ENCODE measurements at regions not wholly inside any gene's neighbourhood (a gene's known extent, or its start where the extent isn't known, plus 50 kb on each side); places are given as distances from the start of the nearest gene placed in this dataset.

GRCh38 chr12:65598688-65599087 is 225.6 kb upstream of the HMGA2 start:
- DNase-seq = no peak

DNA sequence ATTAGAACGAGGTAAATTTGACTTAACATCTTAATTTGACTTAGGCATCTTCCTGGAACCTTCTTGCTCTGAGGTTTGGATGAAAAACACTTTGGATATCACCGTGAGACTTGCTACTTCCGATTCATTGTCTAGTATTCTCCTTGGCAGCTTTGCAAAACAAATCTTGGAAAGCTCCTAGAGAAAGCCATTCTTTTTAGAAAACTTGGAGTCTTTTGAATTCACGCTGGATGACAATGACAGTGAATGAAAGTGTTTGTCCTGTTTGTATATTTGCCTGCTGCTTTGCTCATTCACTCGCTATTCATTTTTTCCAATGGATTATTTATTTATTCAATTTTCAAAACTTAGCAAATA is 222.1 kb upstream of the HMGA2 start:
- DNase-seq = no peak

DNA sequence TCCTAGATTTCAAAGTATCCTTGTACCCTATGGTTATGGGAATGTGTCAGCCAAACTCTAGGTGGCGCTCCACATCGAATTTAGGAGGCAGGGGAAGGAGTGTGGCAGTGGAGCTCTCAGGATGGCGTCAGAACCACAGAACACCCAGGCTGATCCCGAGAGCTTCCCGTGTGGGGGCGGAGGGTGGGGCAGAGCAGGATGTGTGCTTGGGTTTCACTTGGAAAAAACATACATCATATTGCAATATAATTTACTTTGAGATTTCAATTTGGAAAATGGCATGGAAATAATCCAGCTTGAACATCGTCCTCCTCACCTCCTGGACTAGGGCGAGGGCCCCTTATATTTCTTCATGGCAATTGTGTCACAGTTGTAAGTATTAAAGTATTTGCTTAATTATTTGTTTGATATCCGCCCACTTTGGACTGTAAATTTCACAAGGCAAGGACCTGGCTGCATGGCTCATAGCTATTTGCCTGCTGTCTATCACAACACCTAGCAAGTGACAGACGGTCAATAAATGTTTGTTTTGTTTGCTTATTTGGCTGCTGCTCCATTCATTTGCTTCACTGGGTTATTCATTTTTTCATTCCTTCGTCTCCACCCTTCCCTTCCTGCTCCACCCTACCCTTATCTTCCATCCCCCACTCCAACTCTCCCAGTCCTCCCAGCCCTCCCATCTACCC is 221.5 kb upstream of the HMGA2 start:
- DNase-seq = no peak

DNA sequence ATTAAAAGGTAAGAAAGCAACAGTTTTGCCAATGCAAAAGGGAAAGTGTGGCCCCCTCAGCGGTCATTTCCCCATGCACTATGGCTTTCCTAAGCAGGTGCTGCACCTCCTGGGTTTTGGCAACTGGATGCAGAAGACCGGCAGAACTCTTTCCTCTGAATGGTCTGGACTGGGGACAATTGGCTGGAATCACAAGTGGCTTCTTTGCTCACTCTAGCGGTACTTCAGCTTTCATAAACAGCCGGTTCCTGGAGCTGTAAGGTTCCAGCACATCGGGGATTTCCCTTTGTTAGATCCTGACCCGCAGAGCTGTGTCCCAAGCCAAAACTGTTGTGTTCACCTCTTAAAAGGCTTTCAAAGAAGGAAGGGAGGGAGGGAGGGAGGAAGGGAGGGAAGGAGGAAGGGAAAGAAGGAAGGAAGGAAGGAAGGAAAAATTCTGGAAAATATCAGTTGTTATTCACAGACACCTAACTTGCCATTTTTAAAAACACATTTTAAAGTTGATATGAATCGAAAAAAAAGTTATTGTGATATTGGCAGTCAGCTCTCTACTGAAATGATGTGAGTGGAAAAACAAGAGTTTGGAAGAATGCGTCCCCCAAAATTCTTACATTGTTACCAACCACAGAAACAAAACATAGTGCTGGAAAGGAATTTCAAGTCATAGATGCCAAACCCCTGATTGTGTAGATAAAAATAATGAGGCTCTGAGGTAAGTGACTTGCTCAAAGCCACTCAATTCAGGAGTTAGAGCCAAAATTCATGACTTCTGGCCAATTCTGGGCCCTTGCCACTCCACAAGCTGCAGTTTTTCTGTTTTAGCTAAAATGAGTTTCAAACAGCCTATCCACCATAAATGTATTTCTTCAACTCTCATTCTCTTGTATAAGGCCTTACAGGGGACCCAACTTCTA is 220.6 kb upstream of the HMGA2 start:
- DNase-seq = peak; percentile 8

GRCh38 chr12:65605019-65605418 is 219.3 kb upstream of the HMGA2 start:
- DNase-seq = no peak

DNA sequence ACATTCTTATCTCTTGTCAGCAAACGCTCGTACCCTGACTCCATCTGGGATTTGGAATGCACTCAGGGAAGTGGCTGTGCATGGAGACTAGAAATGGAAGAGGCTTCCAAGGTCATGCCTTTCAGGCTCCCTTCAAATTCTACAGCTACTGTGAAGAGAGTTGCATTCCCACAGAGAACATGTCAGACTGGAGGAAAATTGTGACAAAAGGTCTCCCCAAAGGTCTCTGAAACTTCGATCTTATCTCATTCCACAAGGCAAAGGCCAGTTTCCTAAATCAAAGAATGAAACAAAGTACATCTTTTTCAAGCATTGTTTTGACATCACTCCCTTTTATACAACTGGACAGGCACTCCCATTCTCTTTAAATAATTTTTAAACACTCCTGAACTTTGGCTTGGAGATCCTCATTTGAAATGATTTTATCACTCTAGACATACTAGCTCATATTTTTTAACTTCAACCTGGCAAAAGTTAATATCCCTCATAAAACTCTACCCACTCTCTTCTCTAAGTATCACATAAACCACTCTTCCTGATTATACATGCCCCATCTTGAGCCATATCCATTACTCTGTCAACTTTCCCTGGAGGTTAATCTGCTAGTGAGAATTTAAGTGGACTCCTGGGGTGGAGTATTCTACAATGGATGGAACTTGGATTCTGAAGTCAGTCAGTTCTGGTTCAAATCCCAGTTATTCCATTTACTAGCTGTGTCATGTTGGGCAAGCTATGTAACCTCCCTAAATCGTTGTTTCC is 218.1 kb upstream of the HMGA2 start:
- no peak for DNase-seq

DNA sequence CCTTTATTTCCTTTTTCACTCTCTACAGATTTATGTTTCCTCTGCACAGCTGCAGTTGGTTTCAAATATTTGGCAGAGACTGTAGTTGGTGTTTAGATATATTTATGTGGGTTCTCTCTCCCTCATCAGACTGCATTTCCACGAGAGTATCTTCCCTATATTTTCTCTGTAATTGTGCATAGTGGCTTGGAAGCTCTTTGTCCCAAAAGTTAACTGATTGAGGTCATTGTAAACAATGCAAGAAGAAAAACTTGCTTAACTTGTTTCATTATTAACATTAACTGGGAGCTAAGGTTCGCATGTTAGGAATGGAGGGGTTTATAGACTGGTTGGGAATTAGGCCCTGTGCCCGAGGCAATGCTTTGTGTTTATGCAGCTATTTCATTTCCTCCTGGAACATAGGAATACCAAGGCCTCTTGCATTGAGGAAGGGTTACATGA is 216.9 kb upstream of the HMGA2 start:
- DNase-seq = no peak

- no peak for DNase-seq
These were observed 215.9 kb upstream of the HMGA2 start for GRCh38 chr12:65608319-65608916.

- no peak for DNase-seq
These were observed 214.9 kb upstream of the HMGA2 start for GRCh38 chr12:65609359-65609771.

DNA sequence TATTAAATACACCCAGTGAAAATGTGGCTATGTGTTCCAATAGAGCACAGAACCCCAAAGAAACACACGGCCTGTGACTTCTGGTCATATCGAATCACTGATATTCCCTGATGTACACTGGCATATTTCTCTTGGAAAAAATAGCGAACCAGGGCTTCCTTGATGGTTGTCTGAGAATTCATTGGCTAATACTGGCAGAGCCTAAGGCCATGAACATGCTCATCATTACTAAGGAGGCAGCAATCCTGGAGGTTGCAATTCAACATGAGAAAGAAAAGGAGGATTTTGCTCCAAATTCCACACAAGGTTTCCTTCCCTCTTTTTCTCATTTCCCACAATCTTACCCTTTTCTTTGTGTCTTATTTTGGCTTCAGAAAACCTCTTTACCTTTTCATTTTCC is 212.9 kb upstream of the HMGA2 start:
- DNase-seq = no peak

- DNase-seq = no peak
These were observed 211.8 kb upstream of the HMGA2 start for GRCh38 chr12:65612440-65612839.

GRCh38 chr12:65613692-65614091 is 210.6 kb upstream of the HMGA2 start:
- no peak for DNase-seq

DNA sequence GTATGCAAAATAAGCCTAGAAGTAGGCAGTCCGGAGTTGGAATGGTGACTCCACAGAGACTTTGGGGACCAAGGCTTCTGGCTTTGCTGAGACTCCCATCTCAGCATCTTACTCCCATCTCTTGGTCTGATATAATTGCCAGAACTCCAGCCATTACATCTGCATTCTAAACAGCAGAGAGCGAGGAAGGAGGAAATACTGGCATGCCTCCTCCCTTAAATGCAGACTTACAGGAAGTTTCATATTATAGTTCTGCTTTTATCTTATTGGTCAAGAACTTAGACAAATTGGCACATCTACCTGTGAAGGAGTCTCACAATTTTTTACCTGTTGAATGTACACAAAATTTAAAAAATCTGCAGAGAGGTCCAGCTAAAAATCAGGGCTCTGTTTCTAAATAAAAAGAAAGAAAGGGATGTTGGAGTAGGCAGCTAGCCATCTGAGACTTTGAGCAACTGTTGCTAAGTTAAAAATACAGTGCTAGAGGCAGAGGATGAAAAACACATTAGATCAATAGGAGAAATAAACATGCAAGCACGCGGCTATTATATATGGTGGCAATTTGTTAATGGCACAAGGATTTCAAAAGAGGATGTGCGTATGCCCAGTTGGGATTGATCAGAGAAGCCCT is 209.9 kb upstream of the HMGA2 start:
- no peak for DNase-seq

GRCh38 chr12:65615118-65615517 is 209.2 kb upstream of the HMGA2 start:
- DNase-seq = no peak

GRCh38 chr12:65616022-65616421 is 208.3 kb upstream of the HMGA2 start:
- no peak for DNase-seq

DNA sequence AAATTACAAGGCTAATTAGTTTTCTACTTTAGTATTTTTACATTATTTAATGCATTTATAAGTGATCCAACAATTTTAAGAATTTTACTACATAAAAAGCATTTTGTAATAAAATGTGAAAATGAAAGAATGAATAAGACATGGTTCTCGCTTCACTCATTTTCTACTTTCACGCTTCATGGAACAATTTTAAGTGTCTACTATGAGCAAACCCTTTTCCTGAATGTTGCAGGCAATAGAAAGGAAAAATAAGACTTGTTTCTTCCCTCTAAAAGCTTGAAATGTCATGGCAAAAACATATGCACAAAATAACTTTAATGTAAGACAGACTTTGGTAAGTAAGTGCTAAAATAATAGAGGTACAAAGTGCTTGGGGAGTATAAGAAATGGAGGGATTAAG is 205.7 kb upstream of the HMGA2 start:
- no peak for DNase-seq

GRCh38 chr12:65619018-65619417 is 205.3 kb upstream of the HMGA2 start:
- DNase-seq = no peak

GRCh38 chr12:65620046-65620445 is 204.2 kb upstream of the HMGA2 start:
- DNase-seq = no peak

- DNase-seq = no peak
These were observed 202.2 kb upstream of the HMGA2 start for GRCh38 chr12:65622056-65622455.

- DNase-seq = no peak
These were observed 200.8 kb upstream of the HMGA2 start for GRCh38 chr12:65623507-65623906.

DNA sequence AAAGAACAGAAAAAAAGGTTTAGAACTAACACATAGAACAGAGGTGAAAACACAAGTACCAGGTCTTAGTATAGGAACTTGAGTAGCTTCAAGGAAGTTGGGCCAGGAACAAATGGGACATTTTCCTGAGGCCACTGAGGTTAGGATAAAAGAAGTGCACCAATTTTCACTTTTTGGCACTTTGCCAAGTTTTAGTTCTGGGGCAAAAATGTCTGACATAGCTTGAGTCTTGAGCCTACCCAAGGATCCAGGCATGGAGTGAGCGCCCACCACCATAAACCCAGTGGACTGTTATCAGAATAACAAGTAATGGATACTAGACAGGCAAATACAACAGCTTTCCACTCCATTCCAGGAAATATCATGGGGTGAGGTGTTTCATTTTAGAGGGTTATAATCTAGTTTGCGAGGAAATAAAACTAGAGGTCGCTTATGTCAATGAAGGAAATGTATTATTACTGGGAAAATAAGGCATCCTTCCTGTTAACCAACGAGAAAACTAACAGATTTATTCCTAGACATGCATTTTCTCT is 199.7 kb upstream of the HMGA2 start:
- no peak for DNase-seq

- DNase-seq = no peak
These were observed 196.2 kb upstream of the HMGA2 start for GRCh38 chr12:65628061-65628460.
